ENCODE measurements at regions not wholly inside any gene's neighbourhood (a gene's known extent, or its start where the extent isn't known, plus 50 kb on each side); places are given as distances from the start of the nearest gene placed in this dataset.
"Not testable (repeated sequence)": the region's sequence is repeated elsewhere in the genome, so short reads cannot be mapped to it uniquely, and the experiment has no call there.

- Histone ChIP-seq H3K9ac (ENCODE audit: insufficient read length) (no peak overlapping the region), H3K27ac (no peak overlapping the region), H3K36me3 (ENCODE audit: insufficient read depth, low read length) (no peaks in the 10 kb centered on the region), H3K4me3 (no peak overlapping the region), H3K9me3 (ENCODE audit: low read depth, low read length) (no peaks in the 10 kb centered on the region)
- DNase-seq (ENCODE audit: low read depth, low spot score) = no peak
- TF ChIP-seq FOXP2 (optimal IDR thresholded peaks at IDR 0.05; ENCODE audit: control extremely low read depth, extremely low read length, insufficient read depth) (no peak), POLR2AphosphoS5 (IDR thresholded peaks at IDR 0.05; ENCODE audit: borderline replicate concordance, low read depth, low read length) (no peak), EZH2 (IDR thresholded peaks at IDR 0.05) (no peak)
Observed at GRCh38 chr16:51834133-51834532, 683.1 kb upstream of the SALL1 start.

GRCh38 chr16:51831595-51832367, 680.7 kb upstream of the SALL1 start:
- TF ChIP-seq FOXP2 (optimal IDR thresholded peaks at IDR 0.05; ENCODE audit: control extremely low read depth, extremely low read length, insufficient read depth) (no peak), EZH2 (IDR thresholded peaks at IDR 0.05) (no peak), POLR2AphosphoS5 (IDR thresholded peaks at IDR 0.05; ENCODE audit: borderline replicate concordance, low read depth, low read length) (no peak)
- Histone ChIP-seq H3K9me3 (ENCODE audit: low read depth, low read length) (no peaks in the 10 kb centered on the region), H3K36me3 (ENCODE audit: insufficient read depth, low read length) (no peaks in the 10 kb centered on the region), H3K4me3 (no peak overlapping the region), H3K27ac (no peak overlapping the region), H3K9ac (ENCODE audit: insufficient read length) (no peak overlapping the region)
- no peak for DNase-seq (ENCODE audit: low read depth, low spot score)

GRCh38 chr16:51831034-51831433, 680.0 kb upstream of the SALL1 start:
- not testable (repeated sequence) for H3K9ac ChIP-seq (ENCODE audit: insufficient read length); H3K36me3 ChIP-seq (ENCODE audit: insufficient read depth, low read length); DNase-seq (ENCODE audit: low read depth, low spot score); H3K9me3 ChIP-seq (ENCODE audit: low read depth, low read length); H3K27ac ChIP-seq; H3K4me3 ChIP-seq

- Histone ChIP-seq H3K4me3 (no peak overlapping the region), H3K9me3 (ENCODE audit: low read depth, low read length) (no peaks in the 10 kb centered on the region), H3K27ac (no peak overlapping the region), H3K9ac (ENCODE audit: insufficient read length) (no peak overlapping the region), H3K36me3 (ENCODE audit: insufficient read depth, low read length) (no peaks in the 10 kb centered on the region)
- TF ChIP-seq POLR2AphosphoS5 (IDR thresholded peaks at IDR 0.05; ENCODE audit: borderline replicate concordance, low read depth, low read length) (no peak), EZH2 (IDR thresholded peaks at IDR 0.05) (no peak)
- DNase-seq (ENCODE audit: low read depth, low spot score) = no peak
Observed at GRCh38 chr16:51825779-51826178, 674.7 kb upstream of the SALL1 start.

GRCh38 chr16:51822471-51822870, 671.4 kb upstream of the SALL1 start:
- TF ChIP-seq FOXP2 (optimal IDR thresholded peaks at IDR 0.05; ENCODE audit: control extremely low read depth, extremely low read length, insufficient read depth) (no peak), POLR2AphosphoS5 (IDR thresholded peaks at IDR 0.05; ENCODE audit: borderline replicate concordance, low read depth, low read length) (no peak), EZH2 (IDR thresholded peaks at IDR 0.05) (no peak)
- Histone ChIP-seq H3K4me3 (no peak overlapping the region), H3K9ac (ENCODE audit: insufficient read length) (no peak overlapping the region), H3K9me3 (ENCODE audit: low read depth, low read length) (no peaks in the 10 kb centered on the region), H3K27ac (no peak overlapping the region), H3K36me3 (ENCODE audit: insufficient read depth, low read length) (no peaks in the 10 kb centered on the region)
- no peak for DNase-seq (ENCODE audit: low read depth, low spot score)

- no peak for DNase-seq (ENCODE audit: low read depth, low spot score)
- Histone ChIP-seq H3K9me3 (ENCODE audit: low read depth, low read length) (no peaks in the 10 kb centered on the region), H3K4me3 (no peak overlapping the region), H3K9ac (ENCODE audit: insufficient read length) (no peak overlapping the region), H3K36me3 (ENCODE audit: insufficient read depth, low read length) (no peaks in the 10 kb centered on the region), H3K27ac (no peak overlapping the region)
- TF ChIP-seq POLR2AphosphoS5 (IDR thresholded peaks at IDR 0.05; ENCODE audit: borderline replicate concordance, low read depth, low read length) = no peak
- no peak for TF ChIP-seq EZH2 (IDR thresholded peaks at IDR 0.05)
- no peak for TF ChIP-seq FOXP2 (optimal IDR thresholded peaks at IDR 0.05; ENCODE audit: control extremely low read depth, extremely low read length, insufficient read depth)
Observed at GRCh38 chr16:51821527-51821926, 670.5 kb upstream of the SALL1 start.

- no peaks in the 10 kb centered on the region for H3K9me3 ChIP-seq (ENCODE audit: low read depth, low read length)
- no peak overlapping the region for H3K9ac ChIP-seq (ENCODE audit: insufficient read length)
- TF ChIP-seq EZH2 (IDR thresholded peaks at IDR 0.05) = no peak
- no peak for TF ChIP-seq POLR2AphosphoS5 (IDR thresholded peaks at IDR 0.05; ENCODE audit: borderline replicate concordance, low read depth, low read length)
- TF ChIP-seq FOXP2 (optimal IDR thresholded peaks at IDR 0.05; ENCODE audit: control extremely low read depth, extremely low read length, insufficient read depth) = no peak
- H3K36me3 ChIP-seq (ENCODE audit: insufficient read depth, low read length) = no peaks in the 10 kb centered on the region
- no peak overlapping the region for H3K27ac ChIP-seq
- no peak overlapping the region for H3K4me3 ChIP-seq
- no peak for DNase-seq (ENCODE audit: low read depth, low spot score)
Observed at GRCh38 chr16:51820176-51820575, 669.1 kb upstream of the SALL1 start.

GRCh38 chr16:51818342-51818944, 667.4 kb upstream of the SALL1 start:
- no peak overlapping the region for H3K4me3 ChIP-seq
- TF ChIP-seq FOXP2 (optimal IDR thresholded peaks at IDR 0.05; ENCODE audit: control extremely low read depth, extremely low read length, insufficient read depth) (no peak), EZH2 (IDR thresholded peaks at IDR 0.05) (no peak), POLR2AphosphoS5 (IDR thresholded peaks at IDR 0.05; ENCODE audit: borderline replicate concordance, low read depth, low read length) (no peak)
- no peak for DNase-seq (ENCODE audit: low read depth, low spot score)
- no peak overlapping the region for H3K27ac ChIP-seq
- no peaks in the 10 kb centered on the region for H3K9me3 ChIP-seq (ENCODE audit: low read depth, low read length)
- no peak overlapping the region for H3K9ac ChIP-seq (ENCODE audit: insufficient read length)
- no peaks in the 10 kb centered on the region for H3K36me3 ChIP-seq (ENCODE audit: insufficient read depth, low read length)

GRCh38 chr16:51816929-51817328, 665.9 kb upstream of the SALL1 start:
- TF ChIP-seq POLR2AphosphoS5 (IDR thresholded peaks at IDR 0.05; ENCODE audit: borderline replicate concordance, low read depth, low read length) = no peak
- no peak for TF ChIP-seq FOXP2 (optimal IDR thresholded peaks at IDR 0.05; ENCODE audit: control extremely low read depth, extremely low read length, insufficient read depth)
- no peak for TF ChIP-seq EZH2 (IDR thresholded peaks at IDR 0.05)
- Histone ChIP-seq H3K9me3 (ENCODE audit: low read depth, low read length) (no peaks in the 10 kb centered on the region), H3K4me3 (no peak overlapping the region), H3K27ac (no peak overlapping the region), H3K36me3 (ENCODE audit: insufficient read depth, low read length) (no peaks in the 10 kb centered on the region), H3K9ac (ENCODE audit: insufficient read length) (no peak overlapping the region)
- no peak for DNase-seq (ENCODE audit: low read depth, low spot score)

Data from SK-N-MC (cell line).